Keratinocyte (primary cell): ENCODE measurements at regions not wholly inside any gene's neighbourhood (a gene's known extent, or its start where the extent isn't known, plus 50 kb on each side); places are given as distances from the start of the nearest gene placed in this dataset.

ENCODE experiments used
- DNase-seq: peaks from one replicate; pipeline ENCODE4 v3.0.0-alpha.2; 2011; ENCODE audit warnings: low read depth, missing footprints, low spot score
- FAIRE-seq: peaks from 2 replicates; lab custom pipeline; 2011; peaks lifted over from hg19 to GRCh38; lab: Jason Lieb, UNC
- H2AFZ ChIP-seq: 2 replicates; pipeline ENCODE4 v1.6.0; 2012; ENCODE audit warnings: low read length, control low read depth, inconsistent platforms; ENCODE audit not compliant: control insufficient read depth
- H3K27ac ChIP-seq: 2 replicates; pipeline ENCODE4 v1.5.1; 2011; ENCODE audit warnings: low read length; ENCODE audit not compliant: control insufficient read depth, insufficient read depth
- H3K27me3 ChIP-seq: 3 replicates; pipeline ENCODE4 v1.6.0; 2011; ENCODE audit warnings: low read length; ENCODE audit not compliant: control insufficient read depth, insufficient read depth; ENCODE audit errors: extremely low read depth
- H3K36me3 ChIP-seq, 2 experiments: 2 replicates in 1 of 2; 3 replicates in 1 of 2; pipeline ENCODE4 v1.5.1; 2011; ENCODE audit warnings: low read length in 2 of 2, mild to moderate bottlenecking in 1 of 2; ENCODE audit not compliant: control insufficient read depth in 2 of 2, insufficient read depth in 2 of 2; ENCODE audit errors: extremely low read depth in 1 of 2
- H3K4me1 ChIP-seq: 3 replicates; pipeline ENCODE4 v1.5.1; 2011; ENCODE audit warnings: low read length; ENCODE audit not compliant: control insufficient read depth, insufficient read depth; ENCODE audit errors: extremely low read depth
- H3K4me2 ChIP-seq: 3 replicates; pipeline ENCODE4 v1.6.0; 2011; ENCODE audit warnings: low read depth, low read length; ENCODE audit not compliant: control insufficient read depth, insufficient read depth; ENCODE audit errors: extremely low read depth
- H3K4me3 ChIP-seq, 3 experiments: fragments of 200-600 bp in 1 of 3; sonication (generic) in 1 of 3; 2 replicates in 2 of 3; 3 replicates in 1 of 3; pipeline ENCODE4 v1.5.1; 2011 to 2016; ENCODE audit warnings: low read length in 3 of 3, mild to moderate bottlenecking in 3 of 3, control low read depth in 2 of 3, inconsistent platforms in 1 of 3, low read depth in 1 of 3, mixed read lengths in 1 of 3, mixed run types in 1 of 3, moderate library complexity in 1 of 3; ENCODE audit not compliant: control insufficient read depth in 2 of 3, insufficient read depth in 2 of 3; ENCODE audit errors: extremely low read depth in 1 of 3
- H3K79me2 ChIP-seq: 2 replicates; pipeline ENCODE4 v1.6.0; 2012; ENCODE audit warnings: low read length; ENCODE audit not compliant: control insufficient read depth, insufficient read depth
- H3K9ac ChIP-seq: 3 replicates; pipeline ENCODE4 v1.6.0; 2011; ENCODE audit warnings: low read length; ENCODE audit not compliant: control insufficient read depth, insufficient read depth; ENCODE audit errors: extremely low read depth
- H3K9me1 ChIP-seq: 3 replicates; pipeline ENCODE4 v1.6.0; 2011; ENCODE audit warnings: low read length; ENCODE audit not compliant: control insufficient read depth, insufficient read depth; ENCODE audit errors: extremely low read depth
- H3K9me3 ChIP-seq: 2 replicates; pipeline ENCODE4 v1.5.1; 2012; ENCODE audit warnings: low read depth, low read length; ENCODE audit not compliant: control insufficient read depth
- H4K20me1 ChIP-seq: 3 replicates; pipeline ENCODE4 v1.6.0; 2011; ENCODE audit warnings: low read length; ENCODE audit not compliant: control insufficient read depth, insufficient read depth; ENCODE audit errors: extremely low read depth
- EZH2 ChIP-seq: IDR thresholded peaks from one replicate; pipeline ENCODE4 v1.6.1; 2012; ENCODE audit warnings: inconsistent platforms, mild to moderate bottlenecking, low read length, moderate library complexity
- dilution Hi-C: fragments of 300-500 bp; cut with MboI; formaldehyde crosslinking; loops from one replicate; pipeline ENCODE4 v1.7.0; 2020; ENCODE audit warnings: low sequenced_read_pairs; ENCODE audit not compliant: extremely low pct_ligation_motif_present
- TF ChIP-seq, protein P1 (sequence below), 3 experiments: IDR thresholded peaks in 1 of 3; conservative IDR thresholded peaks in 1 of 3; optimal IDR thresholded peaks in 1 of 3; 2 replicates in 2 of 3; 3 replicates in 1 of 3; pipeline versions ENCODE3 to v1.5.1; 2011; ENCODE audit warnings: low read length in 3 of 3, mild to moderate bottlenecking in 3 of 3, moderate library complexity in 2 of 3, control low read depth in 1 of 3, inconsistent platforms in 1 of 3; ENCODE audit not compliant: insufficient read depth in 2 of 3; ENCODE audit errors: extremely low read depth in 1 of 3

DNA sequence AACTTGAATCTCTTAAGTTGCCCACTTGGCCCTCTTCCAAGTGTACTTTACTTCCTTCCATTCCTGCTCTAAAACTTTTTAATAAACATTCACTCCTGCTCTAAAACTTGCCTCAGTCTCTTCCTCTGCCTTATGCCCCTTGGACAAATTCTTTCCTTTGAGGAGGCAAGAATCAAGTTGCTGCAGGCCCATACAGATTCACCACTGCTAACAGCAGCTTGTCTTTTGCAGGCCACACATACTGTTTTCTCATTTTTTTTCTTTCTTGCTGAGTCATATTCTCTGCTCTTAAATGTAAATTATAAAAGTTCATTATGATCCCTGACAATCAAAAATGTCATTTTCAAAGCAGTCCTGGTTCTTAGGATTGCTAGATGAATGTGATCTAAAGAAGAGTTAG, 1820.8 kb upstream of the FLRT2 start:
- FAIRE-seq: no peak
- Histone ChIP-seq H3K9me1 (no peaks in the 10 kb centered on the region), H3K9ac (no peak overlapping the region), H2AFZ (no peak overlapping the region), H3K4me3 (no peak overlapping the region), H3K36me3 (no peaks in the 10 kb centered on the region), H3K4me1 (peaks cover 3% of the 10 kb centered on the region), H3K9me3 (no peaks in the 10 kb centered on the region), H4K20me1 (no peaks in the 10 kb centered on the region), H3K27ac (no peak overlapping the region), H3K4me2 (no peak overlapping the region), H3K27me3 (no peaks in the 10 kb centered on the region), H3K79me2 (no peaks in the 10 kb centered on the region)
- dilution Hi-C loops: no loop called here
- DNase-seq: no peak
- no peak for TF ChIP-seq EZH2
- TF ChIP-seq, protein P1, sequence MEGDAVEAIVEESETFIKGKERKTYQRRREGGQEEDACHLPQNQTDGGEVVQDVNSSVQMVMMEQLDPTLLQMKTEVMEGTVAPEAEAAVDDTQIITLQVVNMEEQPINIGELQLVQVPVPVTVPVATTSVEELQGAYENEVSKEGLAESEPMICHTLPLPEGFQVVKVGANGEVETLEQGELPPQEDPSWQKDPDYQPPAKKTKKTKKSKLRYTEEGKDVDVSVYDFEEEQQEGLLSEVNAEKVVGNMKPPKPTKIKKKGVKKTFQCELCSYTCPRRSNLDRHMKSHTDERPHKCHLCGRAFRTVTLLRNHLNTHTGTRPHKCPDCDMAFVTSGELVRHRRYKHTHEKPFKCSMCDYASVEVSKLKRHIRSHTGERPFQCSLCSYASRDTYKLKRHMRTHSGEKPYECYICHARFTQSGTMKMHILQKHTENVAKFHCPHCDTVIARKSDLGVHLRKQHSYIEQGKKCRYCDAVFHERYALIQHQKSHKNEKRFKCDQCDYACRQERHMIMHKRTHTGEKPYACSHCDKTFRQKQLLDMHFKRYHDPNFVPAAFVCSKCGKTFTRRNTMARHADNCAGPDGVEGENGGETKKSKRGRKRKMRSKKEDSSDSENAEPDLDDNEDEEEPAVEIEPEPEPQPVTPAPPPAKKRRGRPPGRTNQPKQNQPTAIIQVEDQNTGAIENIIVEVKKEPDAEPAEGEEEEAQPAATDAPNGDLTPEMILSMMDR (optimal IDR thresholded peaks at IDR 0.05 in 1 of 3, IDR thresholded peaks at IDR 0.05 in 1 of 3, conservative IDR thresholded peaks at IDR 0.05 in 1 of 3; ENCODE audit: extremely low read depth in 1 of 3, insufficient read depth in 2 of 3, low read length in 3 of 3): no peak

- no peak overlapping the region for H3K9ac ChIP-seq
- no peak overlapping the region for H2AFZ ChIP-seq
- TF ChIP-seq EZH2: no peak
- TF ChIP-seq, protein P1 (optimal IDR thresholded peaks at IDR 0.05 in 1 of 3, IDR thresholded peaks at IDR 0.05 in 1 of 3, conservative IDR thresholded peaks at IDR 0.05 in 1 of 3; ENCODE audit: extremely low read depth in 1 of 3, insufficient read depth in 2 of 3, low read length in 3 of 3): no peak
- no peak for DNase-seq
- H3K79me2 ChIP-seq: no peaks in the 10 kb centered on the region
- H3K27ac ChIP-seq: no peak overlapping the region
- no peaks in the 10 kb centered on the region for H3K27me3 ChIP-seq
- no peaks in the 10 kb centered on the region for H3K36me3 ChIP-seq
- no peak overlapping the region for H3K4me2 ChIP-seq
- no peak overlapping the region for H3K4me3 ChIP-seq
- peaks cover 3% of the 10 kb centered on the region for H3K4me1 ChIP-seq
- no peaks in the 10 kb centered on the region for H3K9me3 ChIP-seq
- FAIRE-seq: no peak
- H3K9me1 ChIP-seq: no peaks in the 10 kb centered on the region
- H4K20me1 ChIP-seq: no peaks in the 10 kb centered on the region
- dilution Hi-C loops: no loop called here
Measured at GRCh38 chr14:83711046-83711445, 1818.9 kb upstream of the FLRT2 start.
